HG02840 (cell line): ENCODE measurements at regions not wholly inside any gene's neighbourhood (a gene's known extent, or its start where the extent isn't known, plus 50 kb on each side); places are given as distances from the start of the nearest gene placed in this dataset.
"Not testable (repeated sequence)": the region's sequence is repeated elsewhere in the genome, so short reads cannot be mapped to it uniquely, and the experiment has no call there.

Experiments used
- ATAC-seq: cut with Tn5 transposase; IDR thresholded peaks from one replicate; pipeline ENCODE4 v1.9.1; 2021; ENCODE audit warnings: mild to moderate bottlenecking, moderate library complexity, moderate number of reproducible peaks; ENCODE audit not compliant: unreplicated experiment, low FRiP score

DNA sequence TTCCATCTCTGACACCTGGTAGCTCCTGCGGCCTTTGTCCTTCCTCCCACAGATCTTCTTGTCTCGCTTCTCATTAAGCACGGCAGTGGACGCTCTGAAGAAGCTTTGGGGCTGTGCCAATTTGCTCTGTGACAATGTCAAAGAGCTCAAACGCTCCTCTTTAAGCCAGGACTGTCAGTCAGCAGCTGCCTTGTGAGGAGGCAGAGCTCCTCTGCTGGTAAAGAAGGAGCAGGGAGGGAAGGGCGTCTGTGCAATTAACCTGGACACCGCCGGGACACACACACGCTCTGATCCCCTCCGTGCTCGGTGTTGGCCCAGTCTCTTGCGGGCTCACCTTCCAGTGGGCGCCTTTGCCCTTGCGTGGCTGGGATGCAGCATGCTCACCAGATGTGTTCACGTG, 373.9 kb downstream of the BRD1 start:
- ATAC-seq, result no peak

DNA sequence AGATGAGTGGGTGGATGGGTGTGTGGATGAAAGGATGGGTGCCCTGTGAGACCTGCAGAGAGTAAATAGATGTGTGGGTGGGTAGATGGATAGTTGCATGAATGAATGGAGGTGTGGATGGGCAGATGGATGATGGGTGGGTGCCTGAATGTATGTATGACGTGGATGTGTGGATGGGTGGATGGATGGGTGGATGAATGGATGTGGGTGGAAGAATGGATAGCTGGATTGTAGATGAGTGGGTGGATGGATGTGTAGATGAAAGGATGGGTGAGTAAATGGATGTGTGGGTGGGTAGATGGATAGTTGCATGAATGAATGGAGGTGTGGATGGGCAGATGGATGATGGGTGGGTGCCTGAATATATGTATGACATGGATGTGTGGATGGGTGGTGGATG, 374.7 kb downstream of the BRD1 start:
- ATAC-seq, result not testable (repeated sequence)

DNA sequence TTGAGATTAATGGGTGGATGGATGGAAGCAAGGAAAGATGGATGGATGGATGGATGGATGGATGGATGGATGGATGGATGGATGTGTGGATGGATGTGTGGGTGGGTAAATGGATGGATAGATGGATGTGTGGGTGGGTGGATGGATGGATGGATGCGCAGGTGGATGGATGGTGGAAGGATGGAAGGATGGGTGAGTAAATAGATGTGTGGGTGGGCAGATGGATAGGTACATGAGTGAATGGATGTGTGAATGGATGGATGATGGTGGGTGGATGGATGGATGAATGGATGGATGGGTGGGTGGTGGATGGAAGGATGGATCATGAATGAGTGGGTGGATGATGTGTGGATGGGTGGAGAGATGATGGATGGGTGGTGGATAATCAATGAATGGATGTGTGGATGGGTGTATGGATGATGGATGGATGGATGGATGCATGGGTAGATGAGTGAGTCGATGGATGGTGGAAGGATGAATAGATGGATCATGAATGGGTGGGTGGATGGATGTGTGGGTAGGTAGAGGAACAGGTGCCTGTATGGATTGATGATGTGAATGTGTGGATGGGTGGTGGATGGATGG, 375.2 kb downstream of the BRD1 start:
- ATAC-seq, result no peak

DNA sequence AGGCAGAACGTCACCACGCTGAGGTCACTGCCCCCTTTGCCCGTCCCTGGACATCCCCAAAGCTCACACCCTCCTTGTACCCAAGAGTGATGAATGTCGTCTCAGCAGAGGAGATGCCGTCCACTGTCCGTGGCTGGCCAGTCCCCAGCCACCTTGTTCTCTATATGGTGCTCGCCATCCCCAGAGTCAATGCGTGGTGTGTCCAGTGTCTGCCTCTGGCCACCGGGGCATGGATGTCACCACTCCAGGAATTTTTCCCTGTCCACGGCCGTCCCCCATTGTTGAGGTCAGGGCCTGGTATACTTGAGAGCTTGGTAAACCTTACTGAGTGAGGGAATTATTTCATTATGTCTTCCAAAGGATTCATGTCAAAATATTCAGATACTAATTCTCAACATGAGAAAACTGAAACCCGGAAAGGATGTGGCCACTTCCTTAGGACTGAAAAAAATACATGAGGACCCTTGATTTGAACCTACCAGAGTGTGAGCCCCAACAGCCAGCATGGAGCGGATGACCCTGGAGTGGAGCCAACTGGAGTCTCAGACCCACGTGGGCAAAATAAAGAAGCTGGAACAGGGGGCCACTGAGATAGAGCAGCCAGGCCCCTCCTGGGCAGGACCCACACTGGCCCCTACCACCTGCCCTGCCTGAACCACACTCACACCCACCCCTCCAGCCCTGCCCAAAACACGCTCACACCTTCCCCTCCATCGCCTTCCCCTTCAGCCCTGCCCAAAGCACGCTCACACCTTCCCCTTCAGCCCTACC, 376.4 kb downstream of the BRD1 start:
- no peak for ATAC-seq

DNA sequence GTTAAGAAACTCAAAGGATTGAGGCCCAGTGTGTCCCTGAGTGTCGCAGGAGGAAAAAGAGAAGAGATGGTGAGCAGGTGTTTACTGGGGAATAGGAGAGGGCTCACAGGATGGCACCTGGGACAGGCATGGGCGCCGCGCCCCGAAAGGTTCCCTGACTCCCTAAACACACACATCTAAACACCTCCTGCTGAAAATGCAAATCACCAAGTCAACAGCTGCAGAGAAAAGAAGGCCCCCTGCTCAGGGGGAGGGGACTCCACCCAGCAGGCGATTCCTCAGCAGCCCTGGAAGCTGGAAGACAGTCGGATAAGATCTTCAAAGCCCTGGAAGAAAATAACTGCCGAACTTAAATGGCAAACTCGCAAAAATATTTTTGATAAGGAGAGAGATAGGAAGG, 377.2 kb downstream of the BRD1 start:
- no peak for ATAC-seq

DNA sequence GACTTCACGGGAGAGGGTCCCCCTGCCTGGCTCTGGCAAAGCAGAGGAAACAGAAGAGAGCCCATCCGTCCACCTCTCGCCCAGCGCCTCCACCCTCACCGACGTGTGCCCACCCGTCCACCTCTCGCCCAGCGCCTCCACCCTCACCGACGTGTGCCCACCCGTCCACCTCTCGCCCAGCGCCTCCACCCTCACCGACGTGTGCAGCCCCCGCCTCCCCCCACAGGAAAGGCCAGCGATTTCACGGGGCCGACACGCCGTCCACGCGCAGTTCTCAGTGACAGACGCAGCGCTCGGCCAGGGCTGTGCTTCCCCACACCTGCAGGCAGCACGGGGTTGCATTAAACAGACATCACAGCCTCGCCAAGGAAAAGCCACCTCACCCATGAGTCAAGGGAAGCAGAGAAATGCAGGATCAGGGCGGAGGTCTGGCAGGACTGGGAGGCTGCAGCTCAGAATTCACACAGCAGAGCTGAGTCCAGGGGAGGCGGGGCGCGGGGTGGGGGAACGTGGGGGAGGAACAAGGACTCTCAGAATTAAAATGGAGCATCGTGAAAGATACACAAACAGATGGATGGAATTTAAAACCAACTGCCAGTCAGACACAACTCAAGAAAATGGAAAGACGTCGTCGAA, 377.7 kb downstream of the BRD1 start:
- no peak for ATAC-seq

DNA sequence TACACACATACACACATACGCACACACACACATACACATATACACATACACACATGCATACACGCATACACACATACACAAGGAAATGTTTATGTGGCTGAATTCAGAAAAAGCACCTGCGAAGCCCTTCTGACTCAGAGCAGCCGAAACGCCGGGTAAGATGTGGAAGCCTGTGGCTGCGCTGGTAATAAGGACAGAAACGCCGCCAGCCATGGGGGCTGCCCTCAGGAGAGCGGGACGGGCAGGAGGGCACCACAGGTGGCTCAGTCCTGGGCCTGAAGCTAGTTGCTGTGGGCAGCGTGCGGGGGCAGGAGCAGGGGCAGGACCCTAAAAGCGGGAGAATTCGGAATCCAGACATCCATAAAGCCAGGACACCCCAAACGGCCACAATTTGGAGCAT, 378.3 kb downstream of the BRD1 start:
- ATAC-seq, result no peak

DNA sequence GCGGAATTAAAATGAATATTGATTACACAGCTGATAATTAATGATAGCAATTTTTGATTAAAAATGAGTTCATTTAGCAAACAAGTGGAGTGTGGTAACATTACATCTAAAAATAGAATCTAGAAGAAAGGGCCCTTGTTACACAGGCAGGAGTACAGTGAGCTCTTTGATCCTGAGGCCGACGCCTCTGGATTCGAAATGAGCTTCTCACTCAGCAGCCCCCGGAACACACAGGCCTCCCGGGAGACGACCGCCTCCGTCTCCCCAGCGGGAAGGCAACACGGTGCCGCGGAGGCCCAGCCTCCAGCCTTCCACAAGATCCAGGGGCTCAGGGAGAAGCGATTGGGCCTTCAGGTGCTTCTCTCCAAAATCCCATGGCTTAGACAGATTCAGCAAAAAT, 379.1 kb downstream of the BRD1 start:
- ATAC-seq, result no peak

DNA sequence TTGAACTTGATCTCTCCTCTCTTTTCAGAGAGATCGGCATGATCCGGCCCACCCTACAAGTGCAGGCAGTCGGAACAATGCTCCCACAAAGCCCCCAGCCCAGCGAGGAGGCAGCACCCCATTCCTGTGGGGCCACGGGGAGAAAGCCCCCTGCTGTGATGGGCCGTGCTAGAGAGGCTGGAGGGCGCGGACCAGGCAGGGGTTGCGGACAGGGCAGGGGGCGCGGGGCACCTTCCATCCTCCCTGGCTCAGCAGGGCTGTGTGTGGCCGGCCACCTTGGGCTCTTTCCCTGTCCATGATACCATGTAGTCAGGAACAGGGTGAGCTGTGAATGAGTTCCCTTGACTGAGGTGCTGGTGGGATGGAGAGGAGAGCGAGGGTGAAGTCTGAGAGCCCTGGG, 379.8 kb downstream of the BRD1 start:
- no peak for ATAC-seq

DNA sequence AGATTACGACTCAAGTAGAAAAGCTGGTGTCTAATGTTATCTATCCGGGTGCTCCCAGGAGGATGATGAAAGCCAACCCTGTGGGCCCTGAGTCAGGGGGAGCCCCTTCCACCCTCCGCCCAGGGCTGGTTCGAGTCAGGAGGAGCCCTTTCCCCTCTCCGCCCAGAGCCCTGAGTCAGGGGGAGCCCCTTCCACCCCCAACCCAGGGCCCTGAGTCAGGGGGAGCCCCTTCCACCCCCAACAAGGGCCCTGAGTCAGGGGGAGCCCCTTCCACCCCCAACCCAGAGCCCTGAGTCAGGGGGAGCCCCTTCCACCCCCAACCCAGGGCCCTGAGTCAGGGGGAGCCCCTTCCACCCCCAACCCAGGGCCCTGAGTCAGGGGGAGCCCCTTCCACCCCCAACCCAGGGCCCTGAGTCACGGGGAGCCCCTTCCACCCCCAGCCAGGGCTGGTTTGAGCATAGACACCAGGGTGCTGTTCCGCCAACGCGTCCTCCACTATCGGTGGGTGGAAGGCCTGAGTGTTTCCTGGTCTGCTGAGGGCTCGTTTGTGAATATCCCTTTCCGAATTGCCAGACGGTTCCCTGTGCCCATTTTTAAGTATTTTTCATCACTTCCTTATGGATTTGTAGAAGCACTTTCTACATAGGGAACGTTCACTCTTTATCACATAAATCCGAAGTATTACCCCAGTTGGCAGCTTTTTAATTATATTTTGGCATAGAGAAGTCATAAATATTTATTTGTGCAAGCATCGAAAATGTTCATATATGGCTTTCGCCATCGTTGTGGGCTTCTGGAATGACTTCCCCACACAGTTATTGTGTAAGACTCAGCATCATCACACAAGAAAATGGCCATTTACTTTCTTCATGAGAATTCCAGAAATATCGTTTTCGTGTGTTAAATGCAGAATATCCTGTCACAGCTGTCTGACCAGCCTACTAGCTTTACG, 380.6 kb downstream of the BRD1 start:
- no peak for ATAC-seq

DNA sequence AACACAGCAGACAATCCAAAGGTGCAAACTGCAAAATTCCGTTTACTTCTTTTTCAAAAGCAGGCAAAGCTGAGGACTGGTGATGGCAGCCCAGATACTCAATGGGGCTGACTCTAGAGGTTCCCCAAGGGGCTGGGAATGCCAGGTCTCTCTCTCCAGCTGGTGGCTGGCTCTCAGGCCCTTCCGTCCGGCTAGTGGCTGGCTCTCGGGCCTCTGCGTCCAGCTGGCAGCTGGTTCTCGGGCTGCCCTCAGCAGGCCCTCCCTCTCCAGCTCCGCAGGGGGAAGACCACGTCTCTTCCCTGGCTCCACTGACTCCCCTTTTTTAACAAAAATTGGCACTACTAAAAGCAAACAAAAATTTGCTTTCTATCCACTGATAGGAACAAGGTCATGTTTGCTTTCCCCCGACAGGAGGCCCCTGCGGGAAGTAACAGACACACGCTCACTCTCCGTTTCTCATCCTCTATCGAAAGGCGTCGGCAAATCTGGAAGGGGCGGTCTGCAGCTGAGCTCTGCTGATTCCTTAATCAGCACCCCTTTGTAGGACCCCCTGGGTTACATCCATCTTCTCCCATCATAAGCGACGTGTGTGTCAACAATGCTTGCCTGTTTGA, 381.4 kb downstream of the BRD1 start:
- ATAC-seq, result no peak

DNA sequence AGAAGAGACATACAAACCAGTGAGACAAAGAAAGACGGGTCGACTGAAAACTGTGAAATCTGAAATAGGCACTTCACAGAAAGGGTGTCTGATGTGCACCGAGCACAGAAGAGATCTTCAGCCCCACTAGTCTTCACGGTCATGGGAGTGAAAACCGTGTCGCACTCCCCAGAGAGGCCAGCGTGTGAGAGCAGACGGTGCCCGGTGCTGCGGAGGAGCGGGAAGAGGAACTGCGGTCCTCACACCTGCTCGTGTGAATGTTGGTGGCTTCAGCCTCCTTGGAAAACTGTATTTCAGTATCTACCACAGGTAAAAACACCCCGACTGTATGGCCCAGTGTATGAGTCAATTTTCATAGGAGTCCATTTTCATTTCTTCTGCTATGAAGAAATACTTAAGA, 382.9 kb downstream of the BRD1 start:
- no peak for ATAC-seq

DNA sequence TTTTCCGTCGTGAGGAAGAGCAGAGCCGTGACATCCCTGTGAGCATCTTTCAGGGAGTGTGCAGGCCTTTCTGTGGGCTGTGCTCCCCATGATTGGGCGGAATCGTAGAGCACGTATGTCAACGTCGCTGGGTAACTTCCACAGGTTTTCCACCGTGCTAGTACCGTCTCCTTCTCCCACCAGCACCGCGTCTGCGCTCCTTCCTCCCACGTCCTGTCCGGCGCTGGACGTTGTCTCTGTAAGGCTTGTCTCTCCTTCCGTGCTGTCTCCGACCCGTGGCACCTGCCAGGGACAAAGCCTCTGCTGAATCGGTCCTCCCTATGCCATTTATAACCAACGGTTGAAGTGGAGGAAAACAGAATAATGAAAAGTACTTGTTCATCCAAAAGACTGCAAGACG, 386.7 kb downstream of the BRD1 start:
- no peak for ATAC-seq

DNA sequence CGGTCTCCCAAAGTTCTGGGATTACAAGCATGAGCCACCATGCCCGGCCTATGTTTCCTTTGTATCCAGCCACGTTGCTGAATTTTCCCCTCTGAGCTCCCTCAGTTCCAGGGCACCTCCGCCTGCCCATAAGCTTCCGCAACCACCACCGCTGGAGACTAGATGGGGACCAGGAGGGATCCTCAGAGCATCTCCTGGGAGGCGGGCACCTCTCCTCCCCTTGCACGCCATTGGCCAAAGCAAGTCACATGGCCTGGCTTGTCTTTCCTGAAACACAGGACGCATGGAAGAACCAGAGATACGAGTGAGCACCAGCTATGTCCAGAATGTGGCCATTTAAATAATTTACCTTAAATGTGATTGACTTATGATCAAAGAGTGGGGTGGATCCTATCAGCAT, 388.3 kb downstream of the BRD1 start:
- no peak for ATAC-seq

DNA sequence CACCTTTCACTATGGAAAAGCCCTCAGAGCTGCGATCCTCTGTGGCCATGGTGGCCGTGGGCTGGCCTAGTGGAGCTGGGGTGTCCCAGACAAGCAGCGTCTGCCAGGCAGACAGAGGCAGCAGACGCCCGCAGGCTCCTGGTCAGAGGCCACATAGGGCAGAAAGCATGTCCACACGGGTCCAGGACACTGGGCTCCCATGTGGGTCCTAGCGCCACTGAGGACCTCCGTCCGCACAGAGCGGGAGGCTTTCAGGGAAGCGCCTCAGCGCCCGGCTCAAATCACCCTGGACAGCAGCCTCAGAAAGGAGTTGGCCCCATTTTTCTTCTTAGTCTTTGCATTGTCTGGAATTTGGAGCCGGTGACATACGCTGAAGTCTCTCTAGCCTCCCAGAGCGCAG, 389.7 kb downstream of the BRD1 start:
- no peak for ATAC-seq

DNA sequence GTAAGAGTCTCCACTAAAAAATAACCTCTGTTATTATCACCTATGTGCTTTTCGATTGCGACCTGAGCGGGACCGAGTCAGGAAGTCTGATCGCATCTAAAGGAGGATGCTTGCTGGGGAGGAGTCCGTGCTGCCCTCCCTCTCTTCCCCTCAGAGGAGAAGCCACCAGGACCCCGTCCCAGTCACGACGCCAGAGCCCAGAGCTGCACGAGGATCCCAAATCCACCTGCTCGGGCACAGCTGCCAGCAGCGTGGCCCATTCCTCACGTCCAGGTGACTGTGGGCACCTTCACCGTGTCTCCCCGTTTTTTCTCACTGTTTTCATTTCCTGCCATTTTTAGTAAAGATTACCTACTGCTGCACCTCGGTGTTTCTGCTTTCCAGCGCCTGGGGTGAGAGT, 390.3 kb downstream of the BRD1 start:
- no peak for ATAC-seq

DNA sequence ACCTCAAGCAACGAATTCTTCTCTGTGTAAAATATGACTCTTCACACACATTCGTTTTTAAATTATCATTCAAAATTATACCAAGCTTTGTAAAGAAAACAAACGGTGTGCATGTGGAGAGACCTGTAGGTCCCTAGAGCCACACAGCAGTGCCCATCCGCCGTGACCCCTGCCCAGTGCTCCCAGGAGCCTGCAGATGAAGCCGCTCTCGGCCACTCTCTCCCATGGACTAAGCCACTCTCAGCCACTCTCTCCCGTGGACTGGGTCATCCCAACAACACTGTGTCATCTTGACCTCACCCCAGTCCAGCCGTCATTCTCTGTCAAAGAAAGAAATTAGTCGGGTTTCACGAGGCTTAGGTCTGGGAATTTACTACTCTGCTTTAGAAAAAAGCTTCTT, 391.6 kb downstream of the BRD1 start:
- no peak for ATAC-seq

DNA sequence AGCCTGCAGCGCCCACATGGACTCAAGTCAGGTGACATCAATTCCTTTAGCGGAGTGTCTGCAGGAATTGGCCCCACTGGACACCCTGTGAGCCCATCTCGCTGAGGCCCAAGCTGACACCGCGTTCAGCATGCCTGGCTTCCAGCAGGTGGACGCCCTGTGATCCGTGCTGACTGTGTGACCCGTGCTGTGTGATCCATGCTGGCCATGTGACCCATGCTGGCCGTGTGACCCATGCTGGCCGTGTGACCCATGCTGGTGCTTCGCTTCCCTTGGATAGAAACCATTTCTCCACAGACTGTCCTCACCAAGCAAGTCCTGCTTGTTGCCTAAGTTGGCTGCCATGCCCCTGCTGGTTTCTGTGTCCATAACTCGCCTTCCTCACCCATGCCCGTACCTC, 392.1 kb downstream of the BRD1 start:
- ATAC-seq, result no peak

DNA sequence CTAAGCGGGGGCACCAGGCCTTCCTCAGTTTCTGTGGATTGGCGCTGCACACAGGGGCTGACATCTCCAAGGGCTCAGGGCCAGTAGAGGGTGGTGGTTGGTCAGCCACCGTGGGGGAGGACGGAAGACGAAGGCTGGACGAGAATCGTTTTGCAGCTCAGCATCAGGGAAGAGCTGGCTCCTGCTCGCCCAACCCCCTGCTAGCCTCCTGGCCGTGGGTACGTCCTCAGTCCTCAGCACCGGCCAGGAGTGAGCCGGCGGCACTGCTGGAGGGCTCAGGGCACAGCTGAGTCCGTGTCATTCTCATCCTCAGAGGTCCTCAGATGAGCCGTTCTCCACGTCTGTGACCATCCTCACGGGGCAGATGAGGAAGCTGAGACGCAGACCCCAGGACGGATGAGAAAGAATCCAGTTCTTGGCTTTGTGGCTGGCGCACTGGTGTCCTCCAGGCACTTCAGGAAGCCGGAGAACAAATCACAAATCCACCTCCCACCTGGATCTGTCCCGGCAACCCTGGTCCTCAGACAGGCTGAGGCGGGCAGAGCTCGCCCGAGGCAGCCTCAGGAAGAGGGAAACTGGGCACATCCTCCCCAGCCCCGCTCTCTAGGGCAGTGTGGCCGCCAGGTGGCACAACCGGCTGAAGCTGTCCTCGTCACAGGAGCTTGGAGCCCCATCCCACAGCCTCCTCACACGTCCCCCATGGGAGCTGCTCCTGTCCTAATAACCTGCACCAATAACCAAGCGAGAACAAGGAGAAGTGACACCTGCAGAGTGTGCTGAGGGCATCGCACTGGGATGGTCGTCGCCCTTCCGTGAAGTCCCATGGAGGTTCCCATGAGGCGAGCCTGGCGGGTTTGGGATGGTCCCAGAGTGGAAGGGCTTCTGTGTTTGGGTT, 393.7 kb downstream of the BRD1 start:
- no peak for ATAC-seq
